ENCODE measurements at regions not wholly inside any gene's neighbourhood (a gene's known extent, or its start where the extent isn't known, plus 50 kb on each side); places are given as distances from the start of the nearest gene placed in this dataset.
"Not testable (repeated sequence)": the region's sequence is repeated elsewhere in the genome, so short reads cannot be mapped to it uniquely, and the experiment has no call there.

DNA sequence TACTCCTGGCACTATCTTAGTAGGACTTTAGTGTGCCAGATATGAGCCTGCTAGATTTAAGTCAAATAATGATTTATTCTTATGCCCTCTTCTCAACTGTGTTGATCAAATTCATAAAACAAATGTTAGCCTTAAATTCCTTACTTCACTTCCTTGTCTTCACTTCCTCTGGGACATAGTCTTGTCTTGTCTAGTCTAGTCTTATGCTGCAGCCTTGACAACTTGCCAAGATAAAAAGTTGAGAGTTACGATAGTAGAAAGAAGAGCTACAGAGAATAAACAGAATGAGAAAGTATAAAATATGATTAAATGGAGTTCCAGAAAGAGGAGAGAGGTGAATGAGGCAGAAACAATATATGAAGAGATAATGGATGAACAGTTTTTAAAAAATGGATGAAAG, 378.1 kb downstream of the DAD1 start:
- H3K36me3 ChIP-seq (ENCODE audit: insufficient read depth, low read depth, low read length): no peaks in the 10 kb centered on the region
- no peaks in the 10 kb centered on the region for H3K27me3 ChIP-seq (ENCODE audit: insufficient read depth, low read length)
- H3K4me3 ChIP-seq (ENCODE audit: low read length): no peak overlapping the region
- H3K27ac ChIP-seq (ENCODE audit: low read length): no peak overlapping the region
- H3K9me3 ChIP-seq (ENCODE audit: insufficient read depth, low read depth, low read length): no peaks in the 10 kb centered on the region
- no peaks in the 10 kb centered on the region for H3K4me1 ChIP-seq (ENCODE audit: insufficient read depth, low read length)
- H3K9ac ChIP-seq (ENCODE audit: low read depth, low read length): no peak overlapping the region

DNA sequence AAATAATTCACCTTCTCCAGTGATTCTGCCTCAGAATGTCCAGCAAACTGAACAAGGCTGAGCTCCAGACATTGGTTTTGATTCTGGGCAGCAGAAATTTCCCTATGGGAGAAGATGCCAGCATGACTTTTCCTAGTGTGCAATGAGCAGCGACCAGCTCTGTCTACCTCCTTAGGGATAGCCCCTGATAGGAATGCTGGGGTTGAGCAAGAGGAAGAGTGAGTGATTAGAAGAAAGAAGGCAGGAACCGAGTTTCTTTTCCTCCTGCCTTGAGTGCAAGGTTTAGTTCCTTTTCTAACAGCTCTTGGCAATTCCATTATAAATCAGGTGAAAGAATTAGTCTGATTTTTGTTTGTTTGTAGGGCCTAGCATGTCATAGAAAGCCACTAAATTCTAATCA, 379.0 kb downstream of the DAD1 start:
- no peaks in the 10 kb centered on the region for H3K4me1 ChIP-seq (ENCODE audit: insufficient read depth, low read length)
- H3K9me3 ChIP-seq (ENCODE audit: insufficient read depth, low read depth, low read length): no peaks in the 10 kb centered on the region
- no peaks in the 10 kb centered on the region for H3K27me3 ChIP-seq (ENCODE audit: insufficient read depth, low read length)
- H3K4me3 ChIP-seq (ENCODE audit: low read length): no peak overlapping the region
- H3K9ac ChIP-seq (ENCODE audit: low read depth, low read length): no peak overlapping the region
- no peaks in the 10 kb centered on the region for H3K36me3 ChIP-seq (ENCODE audit: insufficient read depth, low read depth, low read length)
- no peak overlapping the region for H3K27ac ChIP-seq (ENCODE audit: low read length)

DNA sequence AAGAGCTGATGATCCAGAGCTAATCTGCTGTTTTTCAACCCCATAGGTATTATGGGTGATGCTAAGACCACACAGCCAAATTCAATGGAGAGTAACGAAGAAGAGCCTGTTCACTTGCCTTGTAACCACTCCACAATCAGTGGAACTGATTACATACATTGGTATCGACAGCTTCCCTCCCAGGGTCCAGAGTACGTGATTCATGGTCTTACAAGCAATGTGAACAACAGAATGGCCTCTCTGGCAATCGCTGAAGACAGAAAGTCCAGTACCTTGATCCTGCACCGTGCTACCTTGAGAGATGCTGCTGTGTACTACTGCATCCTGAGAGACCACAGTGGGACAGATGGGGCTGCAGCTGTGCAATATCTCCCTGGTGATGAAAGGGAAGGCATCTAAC, 386.0 kb downstream of the DAD1 start:
- Histone ChIP-seq H3K27me3 (ENCODE audit: insufficient read depth, low read length) (no peaks in the 10 kb centered on the region), H3K4me1 (ENCODE audit: insufficient read depth, low read length) (no peaks in the 10 kb centered on the region), H3K9me3 (ENCODE audit: insufficient read depth, low read depth, low read length) (peaks cover 7% of the 10 kb centered on the region; the same call in 1 of the 2 replicates), H3K36me3 (ENCODE audit: insufficient read depth, low read depth, low read length) (no peaks in the 10 kb centered on the region), H3K4me3 (ENCODE audit: low read length) (no peak overlapping the region), H3K9ac (ENCODE audit: low read depth, low read length) (no peak overlapping the region), H3K27ac (ENCODE audit: low read length) (no peak overlapping the region)

DNA sequence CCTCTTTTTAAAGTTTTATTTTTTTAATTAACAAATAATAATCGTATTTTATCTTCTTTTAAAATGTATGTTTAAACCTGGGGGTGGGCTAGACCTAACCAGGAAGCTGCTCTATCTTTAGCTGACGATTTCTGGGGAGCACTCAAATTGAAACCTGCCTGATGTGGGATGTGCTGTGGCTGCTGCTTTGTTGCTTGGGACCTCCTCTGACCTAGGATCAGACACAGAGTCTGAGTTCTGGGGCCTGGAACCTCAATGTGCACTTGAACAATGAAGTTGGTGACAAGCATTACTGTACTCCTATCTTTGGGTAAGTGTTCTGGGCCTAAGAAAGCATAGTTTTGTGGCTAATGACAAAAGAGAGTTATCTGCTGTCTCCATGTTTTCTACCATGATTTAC, 386.7 kb downstream of the DAD1 start:
- H3K9me3 ChIP-seq (ENCODE audit: insufficient read depth, low read depth, low read length): peaks cover 7% of the 10 kb centered on the region; the same call in 1 of the 2 replicates
- no peaks in the 10 kb centered on the region for H3K4me1 ChIP-seq (ENCODE audit: insufficient read depth, low read length)
- no peak overlapping the region for H3K9ac ChIP-seq (ENCODE audit: low read depth, low read length)
- H3K36me3 ChIP-seq (ENCODE audit: insufficient read depth, low read depth, low read length): no peaks in the 10 kb centered on the region
- no peaks in the 10 kb centered on the region for H3K27me3 ChIP-seq (ENCODE audit: insufficient read depth, low read length)
- no peak overlapping the region for H3K4me3 ChIP-seq (ENCODE audit: low read length)
- H3K27ac ChIP-seq (ENCODE audit: low read length): no peak overlapping the region

DNA sequence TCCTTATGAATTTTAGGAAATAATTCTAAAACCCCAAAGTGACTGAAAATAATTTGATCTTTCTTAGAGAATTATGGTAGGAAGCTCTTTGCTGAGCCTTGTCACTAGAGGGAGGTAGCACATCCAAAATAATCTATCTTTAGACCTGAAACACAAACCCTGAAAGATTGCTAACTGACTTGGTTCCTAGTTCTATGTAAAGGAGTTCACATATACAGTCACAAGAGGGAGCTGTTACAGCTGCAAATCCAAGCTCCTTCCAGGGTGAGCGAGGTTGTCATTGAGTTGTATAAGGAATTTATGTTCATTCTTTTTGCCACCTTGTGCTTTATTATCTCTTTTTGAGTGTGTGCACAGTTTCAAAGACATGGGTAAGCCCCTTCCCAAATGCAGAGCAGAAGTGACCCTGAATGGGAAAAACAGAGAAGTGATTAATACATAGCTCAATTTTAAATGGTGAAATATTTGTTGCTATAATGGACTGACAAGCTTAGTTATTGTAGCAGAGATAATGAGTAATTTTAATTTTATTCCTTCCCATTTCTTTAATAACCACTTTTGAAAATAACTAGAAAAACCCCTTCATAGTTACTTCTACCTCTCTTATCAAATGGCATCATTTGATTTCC, 387.9 kb downstream of the DAD1 start:
- Histone ChIP-seq H3K9me3 (ENCODE audit: insufficient read depth, low read depth, low read length) (peaks cover 7% of the 10 kb centered on the region; the same call in 1 of the 2 replicates), H3K27me3 (ENCODE audit: insufficient read depth, low read length) (no peaks in the 10 kb centered on the region), H3K9ac (ENCODE audit: low read depth, low read length) (no peak overlapping the region), H3K27ac (ENCODE audit: low read length) (no peak overlapping the region), H3K36me3 (ENCODE audit: insufficient read depth, low read depth, low read length) (no peaks in the 10 kb centered on the region), H3K4me1 (ENCODE audit: insufficient read depth, low read length) (no peaks in the 10 kb centered on the region), H3K4me3 (ENCODE audit: low read length) (no peak overlapping the region)

DNA sequence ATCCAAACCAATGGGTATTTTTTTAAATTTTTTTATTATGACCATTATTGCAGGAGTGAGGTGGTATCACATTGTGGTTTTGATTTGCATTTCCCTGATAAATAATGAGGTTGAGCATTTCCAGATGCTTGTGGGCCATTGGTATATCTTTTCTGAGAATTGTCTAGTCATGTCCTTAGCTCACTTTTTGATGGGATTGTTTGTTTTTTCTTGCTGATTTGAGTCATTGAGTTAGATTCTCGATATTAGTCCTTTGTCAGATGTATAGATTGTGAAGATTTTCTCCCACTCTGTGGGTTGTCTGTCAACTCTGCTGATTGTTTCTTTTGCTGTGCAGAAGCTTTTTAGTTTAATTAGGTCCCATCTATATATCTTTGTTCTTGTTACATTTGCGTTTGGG, 388.9 kb downstream of the DAD1 start:
- not testable (repeated sequence) for H3K4me1 ChIP-seq (ENCODE audit: insufficient read depth, low read length); H3K9me3 ChIP-seq (ENCODE audit: insufficient read depth, low read depth, low read length); H3K4me3 ChIP-seq (ENCODE audit: low read length); H3K9ac ChIP-seq (ENCODE audit: low read depth, low read length); H3K27ac ChIP-seq (ENCODE audit: low read length); H3K36me3 ChIP-seq (ENCODE audit: insufficient read depth, low read depth, low read length); H3K27me3 ChIP-seq (ENCODE audit: insufficient read depth, low read length)

DNA sequence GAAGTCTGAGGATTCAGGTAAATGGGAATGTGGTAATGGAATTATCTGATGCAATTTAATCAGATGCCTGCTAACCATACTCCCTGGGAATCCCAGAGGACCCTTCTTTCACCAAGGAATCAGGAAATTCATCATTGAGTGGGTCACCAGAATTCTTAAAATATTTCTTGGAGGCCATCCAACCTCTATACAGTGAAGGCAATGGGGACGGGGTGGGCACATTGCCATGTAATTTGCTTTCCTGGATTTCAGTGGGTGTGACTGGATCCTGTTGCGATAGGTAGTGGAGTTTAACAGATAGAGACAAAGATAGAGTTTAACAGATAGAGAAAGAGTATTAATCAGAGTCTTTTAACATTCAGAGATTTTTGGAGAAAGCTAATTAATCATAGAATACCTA, 394.4 kb downstream of the DAD1 start:
- no peak overlapping the region for H3K27ac ChIP-seq (ENCODE audit: low read length)
- H3K9me3 ChIP-seq (ENCODE audit: insufficient read depth, low read depth, low read length): peaks cover 7% of the 10 kb centered on the region; the same call in 1 of the 2 replicates
- H3K27me3 ChIP-seq (ENCODE audit: insufficient read depth, low read length): no peaks in the 10 kb centered on the region
- no peak overlapping the region for H3K9ac ChIP-seq (ENCODE audit: low read depth, low read length)
- no peaks in the 10 kb centered on the region for H3K4me1 ChIP-seq (ENCODE audit: insufficient read depth, low read length)
- H3K36me3 ChIP-seq (ENCODE audit: insufficient read depth, low read depth, low read length): no peaks in the 10 kb centered on the region
- no peak overlapping the region for H3K4me3 ChIP-seq (ENCODE audit: low read length)

DNA sequence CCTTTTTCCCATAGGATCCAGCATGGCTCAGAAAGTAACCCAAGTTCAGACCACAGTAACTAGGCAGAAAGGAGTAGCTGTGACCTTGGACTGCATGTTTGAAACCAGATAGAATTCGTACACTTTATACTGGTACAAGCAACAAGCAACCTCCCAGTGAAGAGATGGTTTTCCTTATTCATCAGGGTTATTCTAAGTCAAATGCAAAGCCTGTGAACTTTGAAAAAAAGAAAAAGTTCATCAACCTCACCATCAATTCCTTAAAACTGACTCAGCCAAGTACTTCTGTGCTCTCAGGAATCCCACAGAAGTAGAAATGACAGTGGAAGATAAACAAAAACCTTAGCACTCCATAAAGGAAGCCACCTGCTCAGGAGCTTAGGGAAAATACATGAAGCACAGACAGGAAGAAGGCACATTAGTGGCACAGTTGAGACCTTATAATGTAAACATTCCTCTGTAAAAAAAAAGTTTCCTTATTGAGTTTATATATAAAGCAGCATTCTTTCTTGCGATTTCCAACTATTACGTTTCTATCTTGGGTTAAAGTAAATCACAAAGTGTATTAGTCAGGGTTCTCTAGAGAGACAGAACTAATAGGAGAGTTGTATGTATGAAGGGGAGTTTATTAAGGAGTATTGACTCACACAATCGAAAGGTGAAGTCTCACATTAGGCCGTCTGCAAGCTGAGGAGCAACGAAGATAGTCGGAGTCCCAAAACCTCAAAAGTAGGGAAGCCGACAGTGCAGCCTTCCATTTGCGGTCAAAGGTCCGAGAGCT, 398.4 kb downstream of the DAD1 start:
- H3K9ac ChIP-seq (ENCODE audit: low read depth, low read length): no peak overlapping the region
- no peaks in the 10 kb centered on the region for H3K27me3 ChIP-seq (ENCODE audit: insufficient read depth, low read length)
- H3K4me3 ChIP-seq (ENCODE audit: low read length): no peak overlapping the region
- H3K9me3 ChIP-seq (ENCODE audit: insufficient read depth, low read depth, low read length): no peaks in the 10 kb centered on the region
- H3K27ac ChIP-seq (ENCODE audit: low read length): no peak overlapping the region
- H3K4me1 ChIP-seq (ENCODE audit: insufficient read depth, low read length): no peaks in the 10 kb centered on the region
- H3K36me3 ChIP-seq (ENCODE audit: insufficient read depth, low read depth, low read length): no peaks in the 10 kb centered on the region

- H3K36me3 ChIP-seq (ENCODE audit: insufficient read depth, low read depth, low read length): no peaks in the 10 kb centered on the region
- no peak overlapping the region for H3K9ac ChIP-seq (ENCODE audit: low read depth, low read length)
- H3K4me3 ChIP-seq (ENCODE audit: low read length): no peak overlapping the region
- no peak overlapping the region for H3K27ac ChIP-seq (ENCODE audit: low read length)
- no peaks in the 10 kb centered on the region for H3K27me3 ChIP-seq (ENCODE audit: insufficient read depth, low read length)
- no peaks in the 10 kb centered on the region for H3K4me1 ChIP-seq (ENCODE audit: insufficient read depth, low read length)
- H3K9me3 ChIP-seq (ENCODE audit: insufficient read depth, low read depth, low read length): no peaks in the 10 kb centered on the region
These were observed 399.1 kb downstream of the DAD1 start for GRCh38 chr14:22189881-22190280.

DNA sequence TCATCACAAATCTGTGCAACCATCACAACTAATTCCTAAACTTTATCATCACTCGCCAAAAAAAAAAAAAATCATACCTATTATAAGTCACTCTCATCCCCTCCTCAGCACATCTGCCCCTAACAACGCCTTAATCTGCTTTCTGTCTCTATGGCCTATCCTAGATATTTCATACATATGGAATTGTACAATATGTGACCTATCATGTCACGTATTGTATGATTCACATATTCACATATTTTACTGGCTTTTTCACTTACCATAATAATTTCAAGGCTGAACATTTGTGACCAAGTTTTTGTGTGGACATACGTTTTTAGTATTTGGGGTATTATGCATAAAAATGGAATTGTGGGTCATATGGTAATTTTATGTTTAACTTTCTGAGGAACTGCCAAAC, 400.7 kb downstream of the DAD1 start:
- H3K27ac ChIP-seq (ENCODE audit: low read length): no peak overlapping the region
- no peaks in the 10 kb centered on the region for H3K9me3 ChIP-seq (ENCODE audit: insufficient read depth, low read depth, low read length)
- H3K9ac ChIP-seq (ENCODE audit: low read depth, low read length): no peak overlapping the region
- no peaks in the 10 kb centered on the region for H3K27me3 ChIP-seq (ENCODE audit: insufficient read depth, low read length)
- H3K36me3 ChIP-seq (ENCODE audit: insufficient read depth, low read depth, low read length): no peaks in the 10 kb centered on the region
- no peak overlapping the region for H3K4me3 ChIP-seq (ENCODE audit: low read length)
- no peaks in the 10 kb centered on the region for H3K4me1 ChIP-seq (ENCODE audit: insufficient read depth, low read length)

GRCh38 chr14:22185789-22186188, 403.2 kb downstream of the DAD1 start:
- Histone ChIP-seq H3K9me3 (ENCODE audit: insufficient read depth, low read depth, low read length) (no peaks in the 10 kb centered on the region), H3K9ac (ENCODE audit: low read depth, low read length) (no peak overlapping the region), H3K27ac (ENCODE audit: low read length) (no peak overlapping the region), H3K27me3 (ENCODE audit: insufficient read depth, low read length) (no peaks in the 10 kb centered on the region), H3K4me1 (ENCODE audit: insufficient read depth, low read length) (no peaks in the 10 kb centered on the region), H3K4me3 (ENCODE audit: low read length) (no peak overlapping the region), H3K36me3 (ENCODE audit: insufficient read depth, low read depth, low read length) (no peaks in the 10 kb centered on the region)

- Histone ChIP-seq H3K27ac (ENCODE audit: low read length) (no peak overlapping the region), H3K4me1 (ENCODE audit: insufficient read depth, low read length) (no peaks in the 10 kb centered on the region), H3K4me3 (ENCODE audit: low read length) (no peak overlapping the region), H3K36me3 (ENCODE audit: insufficient read depth, low read depth, low read length) (no peaks in the 10 kb centered on the region), H3K27me3 (ENCODE audit: insufficient read depth, low read length) (no peaks in the 10 kb centered on the region), H3K9me3 (ENCODE audit: insufficient read depth, low read depth, low read length) (no peaks in the 10 kb centered on the region), H3K9ac (ENCODE audit: low read depth, low read length) (no peak overlapping the region)
These were observed 403.8 kb downstream of the DAD1 start for GRCh38 chr14:22185191-22185590.

Measured in iPS-20b (cell line).